ENCODE measurements at regions not wholly inside any gene's neighbourhood (a gene's known extent, or its start where the extent isn't known, plus 50 kb on each side); places are given as distances from the start of the nearest gene placed in this dataset.
"Not testable (repeated sequence)": the region's sequence is repeated elsewhere in the genome, so short reads cannot be mapped to it uniquely, and the experiment has no call there.

DNA sequence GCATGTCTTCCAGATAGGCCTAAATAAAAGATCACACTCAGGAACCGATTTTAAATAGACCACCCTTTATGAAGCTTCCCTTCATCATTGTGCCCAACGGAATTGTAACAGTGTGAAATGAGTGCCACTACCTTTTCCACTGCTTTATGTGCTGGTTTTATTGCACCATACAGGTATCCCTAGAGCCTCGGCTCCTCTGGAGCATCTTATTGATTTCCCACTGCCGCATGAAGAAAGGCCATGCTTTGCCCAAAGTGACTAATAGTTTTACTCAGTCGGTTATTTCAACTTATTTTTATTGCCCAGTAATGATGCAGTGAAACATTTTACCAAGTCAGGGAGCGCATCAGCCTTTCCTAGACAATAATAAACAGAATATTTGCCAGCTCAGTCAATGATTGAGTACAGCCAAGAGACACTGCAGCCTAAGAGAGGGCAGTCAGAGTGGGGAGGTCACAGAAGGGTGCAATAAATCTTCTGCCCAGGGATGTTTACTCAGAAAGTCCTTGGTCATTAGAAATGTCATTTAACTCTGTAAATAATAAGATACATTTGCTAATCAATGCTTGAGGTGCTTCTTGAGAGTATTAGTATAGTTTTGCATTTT is 216.6 kb upstream of the SPATA31A3 start:
- not testable (repeated sequence) for H3K9me3 ChIP-seq (ENCODE audit: low read depth); H2AFZ ChIP-seq; DNase-seq (ENCODE audit: low spot score); H3K4me3 ChIP-seq; H3K36me3 ChIP-seq (replicated peaks; ENCODE audit: insufficient read depth, low read depth); H3K27me3 ChIP-seq; H3K4me1 ChIP-seq (ENCODE audit: insufficient read depth); H3K9me2 ChIP-seq (replicated peaks; ENCODE audit: insufficient read depth); H3K79me2 ChIP-seq; H3K27ac ChIP-seq; H4K20me1 ChIP-seq (ENCODE audit: insufficient read depth, poor library complexity, severe bottlenecking); H3K4me2 ChIP-seq
- WGBS (ENCODE audit: low lambda C conversion rate, missing lambda C conversion rate): 77% methylated on average over 4 of the region's 6 CpGs

DNA sequence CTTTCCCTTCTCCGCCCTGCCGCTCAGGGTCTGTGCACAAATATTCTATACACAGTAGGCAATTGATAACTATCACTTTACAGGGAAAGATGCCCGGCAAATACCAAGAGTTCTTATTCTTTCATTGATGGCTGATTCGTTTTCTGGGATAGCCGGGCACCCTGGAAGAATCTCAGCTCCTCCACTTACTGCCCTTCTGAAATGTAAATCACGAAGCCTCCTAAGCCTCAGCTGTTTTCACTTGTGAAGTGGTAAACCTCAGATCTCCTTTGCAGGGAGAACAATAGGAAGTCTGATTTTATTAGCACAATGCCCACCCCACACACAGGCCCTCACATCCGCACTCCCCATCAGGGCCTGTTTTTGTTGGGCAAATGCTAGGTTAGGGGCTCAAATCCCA is 203.8 kb upstream of the SPATA31A3 start:
- 71% methylated on average over 5 of the region's 7 CpGs for WGBS (ENCODE audit: low lambda C conversion rate, missing lambda C conversion rate)

DNA sequence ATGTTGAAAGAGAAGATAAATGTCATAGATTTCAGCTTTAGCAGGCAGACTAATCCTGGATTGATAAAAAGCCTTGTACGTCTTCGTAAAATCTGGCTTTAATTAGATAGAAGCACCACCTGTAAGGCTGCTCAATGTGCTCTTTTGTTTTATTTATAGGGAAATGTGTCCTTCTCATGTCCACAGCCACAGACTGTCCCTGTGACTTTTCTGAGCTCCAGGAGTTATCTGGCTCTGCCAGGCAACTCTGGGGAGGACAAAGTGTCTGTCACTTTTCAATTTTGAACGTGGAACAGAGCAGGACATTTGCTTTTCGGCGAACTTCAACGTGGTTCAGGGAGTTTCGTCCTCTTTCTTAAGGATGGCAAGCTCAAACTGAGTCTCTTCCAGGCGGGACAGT is 203.0 kb upstream of the SPATA31A3 start:
- not testable (repeated sequence) for H4K20me1 ChIP-seq (ENCODE audit: insufficient read depth, poor library complexity, severe bottlenecking); H3K4me1 ChIP-seq (ENCODE audit: insufficient read depth); H3K9me2 ChIP-seq (replicated peaks; ENCODE audit: insufficient read depth); DNase-seq (ENCODE audit: low spot score); H3K27ac ChIP-seq; H3K4me3 ChIP-seq; H3K9me3 ChIP-seq (ENCODE audit: low read depth); H3K27me3 ChIP-seq; H2AFZ ChIP-seq; H3K36me3 ChIP-seq (replicated peaks; ENCODE audit: insufficient read depth, low read depth); H3K4me2 ChIP-seq; H3K79me2 ChIP-seq
- WGBS (ENCODE audit: low lambda C conversion rate, missing lambda C conversion rate): no CpG with 5 or more reads among the region's 8 CpGs

More for the DNA sequence above, 203.8 kb upstream of the SPATA31A3 start:
- H3K27me3 ChIP-seq; H3K27ac ChIP-seq; H3K9me2 ChIP-seq (replicated peaks; ENCODE audit: insufficient read depth); H3K4me3 ChIP-seq; H2AFZ ChIP-seq; H3K4me2 ChIP-seq; H3K4me1 ChIP-seq (ENCODE audit: insufficient read depth); DNase-seq (ENCODE audit: low spot score); H4K20me1 ChIP-seq (ENCODE audit: insufficient read depth, poor library complexity, severe bottlenecking); H3K9me3 ChIP-seq (ENCODE audit: low read depth); H3K36me3 ChIP-seq (replicated peaks; ENCODE audit: insufficient read depth, low read depth); H3K79me2 ChIP-seq: not testable (repeated sequence)

DNA sequence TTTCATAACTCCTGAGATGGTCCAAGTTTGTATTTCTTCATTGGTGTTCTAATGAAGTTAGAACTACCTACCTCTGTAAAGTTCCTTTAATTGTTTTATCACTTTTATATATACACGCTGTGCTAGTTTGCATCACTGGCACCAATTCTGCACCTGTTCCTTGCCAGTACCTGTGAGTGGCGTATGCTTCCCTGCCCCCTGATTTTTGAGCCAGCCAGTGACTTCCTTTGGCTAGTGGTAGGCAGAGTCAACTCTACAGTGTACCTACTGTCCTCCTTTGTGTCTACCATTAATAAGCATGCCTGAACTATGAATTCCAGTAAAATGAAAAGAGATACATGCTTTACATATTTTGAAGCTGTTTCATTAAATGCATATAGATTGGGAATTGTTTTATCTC is 186.8 kb upstream of the SPATA31A3 start:
- not testable (repeated sequence) for DNase-seq (ENCODE audit: low spot score); H3K9me2 ChIP-seq (replicated peaks; ENCODE audit: insufficient read depth); H3K79me2 ChIP-seq; H3K27ac ChIP-seq; H3K4me1 ChIP-seq (ENCODE audit: insufficient read depth); H3K4me3 ChIP-seq; H3K4me2 ChIP-seq; H4K20me1 ChIP-seq (ENCODE audit: insufficient read depth, poor library complexity, severe bottlenecking); H3K27me3 ChIP-seq; H3K9me3 ChIP-seq (ENCODE audit: low read depth); H2AFZ ChIP-seq; H3K36me3 ChIP-seq (replicated peaks; ENCODE audit: insufficient read depth, low read depth)
- WGBS (ENCODE audit: low lambda C conversion rate, missing lambda C conversion rate): 87% methylated on average over 2 of the region's 2 CpGs

DNA sequence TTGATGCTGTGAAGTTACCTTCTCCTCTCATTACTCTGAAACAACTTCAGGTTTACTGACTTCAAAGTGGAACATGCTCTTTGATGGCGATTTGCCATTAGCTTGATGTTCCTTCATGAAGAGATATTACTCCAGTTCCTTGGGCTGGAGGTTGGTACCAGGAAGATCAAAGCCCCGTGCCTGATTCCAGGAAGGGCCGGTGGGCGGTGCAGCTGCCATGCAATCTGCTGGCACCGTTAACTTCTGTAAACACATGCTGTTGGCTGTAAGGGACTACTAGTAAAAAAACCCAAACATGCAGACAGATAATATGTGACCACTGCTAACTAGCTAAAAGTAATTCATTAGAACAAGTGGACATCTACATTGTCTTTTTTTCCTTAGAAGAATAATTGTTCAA is 182.8 kb upstream of the SPATA31A3 start:
- not testable (repeated sequence) for H3K9me2 ChIP-seq (replicated peaks; ENCODE audit: insufficient read depth); H3K27ac ChIP-seq; H3K27me3 ChIP-seq; H3K4me2 ChIP-seq; H3K79me2 ChIP-seq; H3K9me3 ChIP-seq (ENCODE audit: low read depth); H2AFZ ChIP-seq; H3K4me1 ChIP-seq (ENCODE audit: insufficient read depth); H3K36me3 ChIP-seq (replicated peaks; ENCODE audit: insufficient read depth, low read depth); H4K20me1 ChIP-seq (ENCODE audit: insufficient read depth, poor library complexity, severe bottlenecking); DNase-seq (ENCODE audit: low spot score); H3K4me3 ChIP-seq
- no CpG with 5 or more reads among the region's 5 CpGs for WGBS (ENCODE audit: low lambda C conversion rate, missing lambda C conversion rate)

DNA sequence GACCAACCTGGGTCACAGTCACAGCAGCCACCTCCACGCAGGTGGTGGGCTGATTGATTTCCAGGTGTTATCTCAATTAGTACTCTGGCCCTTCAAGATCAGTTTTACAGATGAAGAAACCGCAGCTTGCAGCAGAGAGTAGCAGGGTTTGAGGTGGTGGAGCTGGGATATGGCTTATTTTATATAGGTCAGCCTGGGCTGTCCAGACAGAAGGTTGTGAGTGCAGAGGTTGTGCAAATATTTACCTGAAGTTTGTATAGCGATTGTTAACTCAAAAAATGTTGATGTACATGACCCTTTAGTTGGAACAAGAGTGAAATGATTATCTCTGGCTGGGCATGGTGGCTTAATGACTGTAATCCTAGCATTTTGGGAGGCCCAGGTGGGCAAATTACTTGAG is 179.4 kb upstream of the SPATA31A3 start:
- H2AFZ ChIP-seq: not testable (repeated sequence)

DNA sequence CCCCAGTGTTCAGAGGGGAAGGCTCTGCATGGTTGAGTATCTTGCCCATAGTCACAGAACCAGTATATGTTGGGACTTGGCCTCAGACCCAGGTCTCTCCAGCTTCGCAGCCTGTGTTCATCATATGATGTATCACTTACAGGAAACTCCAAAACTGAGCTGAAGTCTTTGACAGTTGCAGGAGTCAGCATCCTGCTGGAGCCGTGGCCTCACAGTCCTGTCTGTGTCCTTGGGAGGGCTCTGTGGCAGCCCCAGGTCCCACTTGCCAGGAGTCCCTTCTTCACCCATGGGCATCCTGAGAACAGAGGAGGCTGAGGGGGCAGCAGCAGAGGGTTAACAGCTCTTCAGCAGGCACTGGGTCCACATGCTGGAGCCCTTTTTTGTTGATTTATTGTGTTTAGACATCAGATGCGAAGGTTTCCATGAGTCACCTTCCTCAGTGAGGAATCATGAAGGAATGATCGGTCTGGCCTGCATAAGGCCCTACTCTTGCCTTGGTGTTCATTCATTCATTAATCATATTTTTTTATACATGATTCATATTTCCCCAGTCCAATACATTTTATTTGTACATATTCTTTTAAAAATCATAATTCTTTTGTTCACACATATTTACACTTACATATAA is 176.3 kb upstream of the SPATA31A3 start:
- not testable (repeated sequence) for H4K20me1 ChIP-seq (ENCODE audit: insufficient read depth, poor library complexity, severe bottlenecking); H3K36me3 ChIP-seq (replicated peaks; ENCODE audit: insufficient read depth, low read depth); H3K4me1 ChIP-seq (ENCODE audit: insufficient read depth); H3K27ac ChIP-seq; H3K27me3 ChIP-seq; H2AFZ ChIP-seq; H3K4me2 ChIP-seq; H3K9me2 ChIP-seq (replicated peaks; ENCODE audit: insufficient read depth); H3K79me2 ChIP-seq; DNase-seq (ENCODE audit: low spot score); H3K9me3 ChIP-seq (ENCODE audit: low read depth); H3K4me3 ChIP-seq
- 50% methylated on average over 1 of the region's 4 CpGs for whole genome bisulfite sequencing (ENCODE audit: low lambda C conversion rate, missing lambda C conversion rate)

More for the DNA sequence above, 179.4 kb upstream of the SPATA31A3 start:
- not testable (repeated sequence) for H3K27me3 ChIP-seq; H3K9me2 ChIP-seq (replicated peaks; ENCODE audit: insufficient read depth); H3K27ac ChIP-seq; H3K4me2 ChIP-seq; H3K4me1 ChIP-seq (ENCODE audit: insufficient read depth); H3K4me3 ChIP-seq; DNase-seq (ENCODE audit: low spot score); H3K9me3 ChIP-seq (ENCODE audit: low read depth); H4K20me1 ChIP-seq (ENCODE audit: insufficient read depth, poor library complexity, severe bottlenecking); H3K79me2 ChIP-seq; H3K36me3 ChIP-seq (replicated peaks; ENCODE audit: insufficient read depth, low read depth)
- WGBS (ENCODE audit: low lambda C conversion rate, missing lambda C conversion rate): 59% methylated on average over 3 of the region's 3 CpGs

DNA sequence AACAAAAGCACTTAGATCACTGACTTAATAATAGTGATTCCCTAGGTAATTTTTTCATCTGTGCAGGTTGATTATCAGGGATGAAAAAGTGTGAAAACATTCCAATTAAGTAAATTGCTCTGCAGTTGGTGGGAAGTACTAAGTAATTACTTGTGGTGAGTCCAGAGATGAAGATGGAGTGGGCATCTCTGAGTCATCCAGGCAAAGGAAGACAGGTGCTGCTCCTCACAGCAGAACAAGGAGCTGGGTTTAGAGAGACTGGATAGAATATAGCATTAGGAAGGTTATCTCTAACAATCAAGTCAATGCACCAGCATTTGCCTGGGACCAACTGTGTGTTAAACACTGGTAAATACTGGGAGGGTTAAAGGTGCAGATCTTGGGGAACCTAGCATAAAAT is 174.0 kb upstream of the SPATA31A3 start:
- not testable (repeated sequence) for H4K20me1 ChIP-seq (ENCODE audit: insufficient read depth, poor library complexity, severe bottlenecking); H3K9me2 ChIP-seq (replicated peaks; ENCODE audit: insufficient read depth); DNase-seq (ENCODE audit: low spot score); H3K4me1 ChIP-seq (ENCODE audit: insufficient read depth); H3K4me3 ChIP-seq; H3K27me3 ChIP-seq; H3K36me3 ChIP-seq (replicated peaks; ENCODE audit: insufficient read depth, low read depth); H2AFZ ChIP-seq; H3K27ac ChIP-seq; H3K9me3 ChIP-seq (ENCODE audit: low read depth); H3K79me2 ChIP-seq; H3K4me2 ChIP-seq

DNA sequence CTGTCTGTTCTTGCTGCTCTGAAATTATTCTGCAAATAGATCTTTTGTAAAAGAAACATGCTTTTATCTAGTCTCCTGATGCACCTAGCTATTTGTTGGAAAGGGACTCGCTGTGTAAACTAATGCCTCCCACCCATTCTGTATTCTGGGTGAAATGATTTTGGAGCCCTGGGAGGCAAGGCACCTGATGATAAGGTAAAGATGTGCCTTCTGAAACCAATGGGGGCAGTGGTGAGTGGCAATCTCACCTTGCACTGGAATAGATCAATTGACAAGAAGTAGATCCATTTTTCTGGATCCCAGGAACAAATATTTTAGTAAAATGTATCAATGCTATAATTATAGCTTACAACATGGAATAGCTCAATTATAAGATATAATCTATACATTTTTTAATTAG is 170.5 kb upstream of the SPATA31A3 start:
- not testable (repeated sequence) for H3K27me3 ChIP-seq; H3K4me3 ChIP-seq; H3K9me3 ChIP-seq (ENCODE audit: low read depth); H4K20me1 ChIP-seq (ENCODE audit: insufficient read depth, poor library complexity, severe bottlenecking); H3K36me3 ChIP-seq (replicated peaks; ENCODE audit: insufficient read depth, low read depth); H3K9me2 ChIP-seq (replicated peaks; ENCODE audit: insufficient read depth); H3K4me2 ChIP-seq; H3K27ac ChIP-seq; H3K4me1 ChIP-seq (ENCODE audit: insufficient read depth); DNase-seq (ENCODE audit: low spot score); H2AFZ ChIP-seq; H3K79me2 ChIP-seq
- no CpG with 5 or more reads among the region's 1 CpG for WGBS (ENCODE audit: low lambda C conversion rate, missing lambda C conversion rate)
